ENCODE measurements at regions not wholly inside any gene's neighbourhood (a gene's known extent, or its start where the extent isn't known, plus 50 kb on each side); places are given as distances from the start of the nearest gene placed in this dataset.

DNA sequence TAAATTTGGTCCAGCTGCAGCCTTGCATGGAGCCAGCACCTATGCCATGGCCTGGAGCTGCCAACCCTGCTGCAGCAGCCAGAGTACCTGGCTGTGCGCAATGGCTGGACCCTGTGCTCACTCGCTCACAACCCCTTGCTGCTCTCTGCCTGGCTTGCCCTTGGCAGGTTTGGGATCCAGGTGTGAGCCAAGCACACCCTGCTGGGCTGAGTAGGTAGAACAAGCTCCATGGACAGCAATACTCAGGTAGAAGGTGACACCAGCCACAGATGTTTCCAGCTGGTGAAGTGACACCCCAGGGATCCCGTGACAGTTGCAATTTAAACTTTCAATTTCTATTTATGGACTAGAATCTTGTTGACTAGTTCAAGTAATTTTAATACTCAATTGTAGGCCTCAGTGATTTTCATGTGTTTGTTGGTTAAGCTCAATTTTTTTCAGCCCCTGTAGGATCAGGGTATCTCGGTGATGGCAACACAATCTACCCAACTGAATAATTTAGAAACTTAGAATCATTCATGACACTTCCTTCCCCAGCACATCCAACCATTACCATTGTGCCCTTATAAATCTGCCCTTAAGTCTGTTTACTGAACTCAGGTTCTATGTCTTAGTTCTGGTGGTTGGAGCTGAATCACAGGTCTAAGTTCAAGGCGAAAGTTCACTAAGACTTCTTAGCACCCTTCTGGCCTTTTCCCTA lies 480.0 kb downstream of the PMP22 start:
- ChIA-PET CTCF (ENCODE audit: low intra/inter-chr PET ratio, low total read pairs) (no interaction called here), POLR2A (no interaction called here)
- no peaks in the 10 kb centered on the region for H3K4me1 ChIP-seq (ENCODE audit: insufficient read depth, low read length)
- DNase-seq (ENCODE audit: low spot score), result peak; percentile 47
- H3K36me3 ChIP-seq (replicated peaks in 1 of 2; ENCODE audit: control insufficient read depth in 1 of 2, insufficient read depth in 2 of 2, low read length in 2 of 2), result no peaks in the 10 kb centered on the region
- no peak overlapping the region for H3K9ac ChIP-seq (ENCODE audit: insufficient read depth, low read depth, low read length)
- 29% methylated on average over 3 of the region's 5 CpGs for WGBS (ENCODE audit: low lambda C conversion rate)
- no peak overlapping the region for H3K4me3 ChIP-seq (replicated peaks in 1 of 3; ENCODE audit: insufficient read depth in 1 of 3, low read depth in 2 of 3, low read length in 3 of 3)
- no peak overlapping the region for H3K4me2 ChIP-seq (ENCODE audit: low read depth, low read length)
- intact Hi-C loops (cut with micrococcal nuclease; ENCODE audit: unreplicated experiment), result loop anchor here (2.0 to 10.0 kb wide), 2 partner anchors 46 to 480 kb away; partner anchors contain the start of gene HS3ST3B1
- H3K79me2 ChIP-seq (ENCODE audit: insufficient read depth, low read length), result no peaks in the 10 kb centered on the region
- no peaks in the 10 kb centered on the region for H3K9me3 ChIP-seq (ENCODE audit: low read length)
- no peak overlapping the region for H2AFZ ChIP-seq (ENCODE audit: low read length)
- FAIRE-seq, result peak; percentile 59
- H3K27me3 ChIP-seq (ENCODE audit: control insufficient read depth in 1 of 2, insufficient read depth in 2 of 2, low read length in 2 of 2), result peaks cover 0 to 5% of the 10 kb centered on the region in 2 experiments; a peak in 1 of 5 replicates
- in situ Hi-C loops (cut with HindIII; ENCODE audit: extremely low pct_ligation_motif_present, low pct_unique_long_range_greater_than_20kb), result no loop called here
- BruUV-seq (replicated peaks), result no TSS peak
- H4K20me1 ChIP-seq (ENCODE audit: insufficient read depth, low read length), result no peaks in the 10 kb centered on the region
- H3K27ac ChIP-seq (ENCODE audit: extremely low read length, insufficient read depth, low read length), result no peak overlapping the region
- peak; percentile 99 for ATAC-seq
- TF ChIP-seq, protein P1, sequence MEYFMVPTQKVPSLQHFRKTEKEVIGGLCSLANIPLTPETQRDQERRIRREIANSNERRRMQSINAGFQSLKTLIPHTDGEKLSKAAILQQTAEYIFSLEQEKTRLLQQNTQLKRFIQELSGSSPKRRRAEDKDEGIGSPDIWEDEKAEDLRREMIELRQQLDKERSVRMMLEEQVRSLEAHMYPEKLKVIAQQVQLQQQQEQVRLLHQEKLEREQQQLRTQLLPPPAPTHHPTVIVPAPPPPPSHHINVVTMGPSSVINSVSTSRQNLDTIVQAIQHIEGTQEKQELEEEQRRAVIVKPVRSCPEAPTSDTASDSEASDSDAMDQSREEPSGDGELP (IDR thresholded peaks at IDR 0.05; ENCODE audit: borderline replicate concordance, low read depth), result peak; percentile 8; the same call in 1 of the 2 replicates
- TF ChIP-seq, protein P2, sequence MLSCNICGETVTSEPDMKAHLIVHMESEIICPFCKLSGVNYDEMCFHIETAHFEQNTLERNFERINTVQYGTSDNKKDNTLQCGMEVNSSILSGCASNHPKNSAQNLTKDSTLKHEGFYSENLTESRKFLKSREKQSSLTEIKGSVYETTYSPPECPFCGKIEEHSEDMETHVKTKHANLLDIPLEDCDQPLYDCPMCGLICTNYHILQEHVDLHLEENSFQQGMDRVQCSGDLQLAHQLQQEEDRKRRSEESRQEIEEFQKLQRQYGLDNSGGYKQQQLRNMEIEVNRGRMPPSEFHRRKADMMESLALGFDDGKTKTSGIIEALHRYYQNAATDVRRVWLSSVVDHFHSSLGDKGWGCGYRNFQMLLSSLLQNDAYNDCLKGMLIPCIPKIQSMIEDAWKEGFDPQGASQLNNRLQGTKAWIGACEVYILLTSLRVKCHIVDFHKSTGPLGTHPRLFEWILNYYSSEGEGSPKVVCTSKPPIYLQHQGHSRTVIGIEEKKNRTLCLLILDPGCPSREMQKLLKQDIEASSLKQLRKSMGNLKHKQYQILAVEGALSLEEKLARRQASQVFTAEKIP (CRISPR knock-in tag; IDR thresholded peaks at IDR 0.05; ENCODE audit: borderline replicate concordance), result no peak
- no peak for TF ChIP-seq ZNF451 (CRISPR knock-in tag; IDR thresholded peaks at IDR 0.05)
- TF ChIP-seq U2AF2 (IDR thresholded peaks at IDR 0.05; ENCODE audit: low read depth, low read length), result no peak
- TF ChIP-seq ELF1 (CRISPR knock-in tag; IDR thresholded peaks at IDR 0.05), result no peak
- TF ChIP-seq ZNF101 (CRISPR knock-in tag; IDR thresholded peaks at IDR 0.05; ENCODE audit: borderline replicate concordance, low read depth), result no peak
- no peak for TF ChIP-seq LCORL (IDR thresholded peaks at IDR 0.05)
- TF ChIP-seq LCORL (CRISPR knock-in tag; IDR thresholded peaks at IDR 0.05), result 0 out of 2 replicates have a peak, but pooled peaks have one; percentile 30
- TF ChIP-seq MTF2 (CRISPR knock-in tag; IDR thresholded peaks at IDR 0.05; ENCODE audit: borderline replicate concordance), result peak; percentile 36; the same call in 1 of the 2 replicates
- no peak for TF ChIP-seq NCOR1 (IDR thresholded peaks at IDR 0.05; ENCODE audit: borderline replicate concordance, low read length)
- peak; percentile 20; the same call in 1 of the 2 replicates for TF ChIP-seq SAP130 (CRISPR knock-in tag; IDR thresholded peaks at IDR 0.05; ENCODE audit: low read depth)
- TF ChIP-seq RAD51 (IDR thresholded peaks at IDR 0.05; ENCODE audit: borderline replicate concordance), result no peak
- 0 out of 2 replicates have a peak, but pooled peaks have one; percentile 36 for TF ChIP-seq KDM2A (CRISPR knock-in tag; IDR thresholded peaks at IDR 0.05; ENCODE audit: borderline replicate concordance, low read depth)
- TF ChIP-seq, protein P3, sequence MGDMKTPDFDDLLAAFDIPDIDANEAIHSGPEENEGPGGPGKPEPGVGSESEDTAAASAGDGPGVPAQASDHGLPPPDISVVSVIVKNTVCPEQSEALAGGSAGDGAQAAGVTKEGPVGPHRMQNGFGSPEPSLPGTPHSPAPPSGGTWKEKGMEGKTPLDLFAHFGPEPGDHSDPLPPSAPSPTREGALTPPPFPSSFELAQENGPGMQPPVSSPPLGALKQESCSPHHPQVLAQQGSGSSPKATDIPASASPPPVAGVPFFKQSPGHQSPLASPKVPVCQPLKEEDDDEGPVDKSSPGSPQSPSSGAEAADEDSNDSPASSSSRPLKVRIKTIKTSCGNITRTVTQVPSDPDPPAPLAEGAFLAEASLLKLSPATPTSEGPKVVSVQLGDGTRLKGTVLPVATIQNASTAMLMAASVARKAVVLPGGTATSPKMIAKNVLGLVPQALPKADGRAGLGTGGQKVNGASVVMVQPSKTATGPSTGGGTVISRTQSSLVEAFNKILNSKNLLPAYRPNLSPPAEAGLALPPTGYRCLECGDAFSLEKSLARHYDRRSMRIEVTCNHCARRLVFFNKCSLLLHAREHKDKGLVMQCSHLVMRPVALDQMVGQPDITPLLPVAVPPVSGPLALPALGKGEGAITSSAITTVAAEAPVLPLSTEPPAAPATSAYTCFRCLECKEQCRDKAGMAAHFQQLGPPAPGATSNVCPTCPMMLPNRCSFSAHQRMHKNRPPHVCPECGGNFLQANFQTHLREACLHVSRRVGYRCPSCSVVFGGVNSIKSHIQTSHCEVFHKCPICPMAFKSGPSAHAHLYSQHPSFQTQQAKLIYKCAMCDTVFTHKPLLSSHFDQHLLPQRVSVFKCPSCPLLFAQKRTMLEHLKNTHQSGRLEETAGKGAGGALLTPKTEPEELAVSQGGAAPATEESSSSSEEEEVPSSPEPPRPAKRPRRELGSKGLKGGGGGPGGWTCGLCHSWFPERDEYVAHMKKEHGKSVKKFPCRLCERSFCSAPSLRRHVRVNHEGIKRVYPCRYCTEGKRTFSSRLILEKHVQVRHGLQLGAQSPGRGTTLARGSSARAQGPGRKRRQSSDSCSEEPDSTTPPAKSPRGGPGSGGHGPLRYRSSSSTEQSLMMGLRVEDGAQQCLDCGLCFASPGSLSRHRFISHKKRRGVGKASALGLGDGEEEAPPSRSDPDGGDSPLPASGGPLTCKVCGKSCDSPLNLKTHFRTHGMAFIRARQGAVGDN (CRISPR knock-in tag; IDR thresholded peaks at IDR 0.05), result peak; percentile 36
- TF ChIP-seq CCAR2 (optimal IDR thresholded peaks at IDR 0.05; ENCODE audit: low read depth, low read length), result no peak
- TF ChIP-seq SMC3 (IDR thresholded peaks at IDR 0.05; ENCODE audit: low read length), result peak; percentile 75
- peak; percentile 37; the same call in 1 of the 2 replicates for TF ChIP-seq SALL1 (CRISPR knock-in tag; IDR thresholded peaks at IDR 0.05)
- TF ChIP-seq TSC22D2 (CRISPR knock-in tag; IDR thresholded peaks at IDR 0.05; ENCODE audit: borderline replicate concordance), result no peak
- 0 out of 2 replicates have a peak, but pooled peaks have one; percentile 33 for TF ChIP-seq ZMYM4 (CRISPR knock-in tag; IDR thresholded peaks at IDR 0.05)

Measured in HepG2 (cell line).